GM12878 (cell line): ENCODE measurements at regions not wholly inside any gene's neighbourhood (a gene's known extent, or its start where the extent isn't known, plus 50 kb on each side); places are given as distances from the start of the nearest gene placed in this dataset.

Experiments used
- MAX ChIP-seq: IDR thresholded peaks from 2 replicates; pipeline ENCODE4 v1.6.1; 2012; ENCODE audit warnings: low read depth, low read length, improper control_type of control experiment
- POLR2AphosphoS5 ChIP-seq: IDR thresholded peaks from 2 replicates; pipeline ENCODE4 v1.6.1; 2011; ENCODE audit warnings: mild to moderate bottlenecking, low read length, inconsistent platforms
- RB1 ChIP-seq: fragments of 450-650 bp; formaldehyde crosslinking; IDR thresholded peaks from 2 replicates; pipeline ENCODE4 v1.6.1; 2017; ENCODE audit warnings: mild to moderate bottlenecking, borderline replicate concordance
- SMC3 ChIP-seq: IDR thresholded peaks from 2 replicates; pipeline ENCODE4 v1.6.1; 2011; ENCODE audit warnings: low read length, improper control_type of control experiment, borderline replicate concordance
- SREBF1 ChIP-seq: IDR thresholded peaks from 2 replicates; pipeline ENCODE4 v1.6.1; 2012; ENCODE audit warnings: mild to moderate bottlenecking, low read length
- USF1 ChIP-seq: IDR thresholded peaks from 2 replicates; pipeline ENCODE4 v1.6.1; 2011; ENCODE audit warnings: borderline replicate concordance, low read depth, mild to moderate bottlenecking, moderate library complexity, mixed read lengths, low read length; ENCODE audit not compliant: insufficient read depth; ENCODE audit errors: extremely low read length
- ZBTB40 ChIP-seq: fragments of 450-650 bp; IDR thresholded peaks from 2 replicates; pipeline ENCODE4 v1.6.1; 2016; ENCODE audit warnings: mild to moderate bottlenecking, moderate library complexity, borderline replicate concordance

- TF ChIP-seq ZBTB40: no peak
- no peak for TF ChIP-seq POLR2AphosphoS5
- TF ChIP-seq MAX: peak; percentile 28; the same call in 1 of the 2 replicates
- no peak for TF ChIP-seq SREBF1
- TF ChIP-seq RB1: 0 out of 2 replicates have a peak, but pooled peaks have one; percentile 33
- peak; percentile 54 for TF ChIP-seq USF1
- peak; percentile 64; the same call in 1 of the 2 replicates for TF ChIP-seq SMC3
These were observed 221.0 kb upstream of the CSF3R start (continued) for GRCh38 chr1:36703526-36704208.
